Lower leg skin (tissue), 4 donors: ENCODE measurements at regions not wholly inside any gene's neighbourhood (a gene's known extent, or its start where the extent isn't known, plus 50 kb on each side); places are given as distances from the start of the nearest gene placed in this dataset.

Experiments
- DNase-seq, 2 donors: peaks; one replicate each; pipeline ENCODE4 v3.0.0-alpha.2; 2019; ENCODE audit warnings: low spot score in 2 of 2
- H3K4me3 ChIP-seq: fragments of 200-600 bp; sonication (generic); 2 replicates; pipeline ENCODE4 v1.5.1; 2017; ENCODE audit warnings: mild to moderate bottlenecking, low read depth; ENCODE audit not compliant: poor library complexity, severe bottlenecking
- CTCF ChIP-seq, 3 donors: fragments of 450-650 bp; IDR thresholded peaks; one replicate each; pipeline ENCODE4 v1.5.1; 2016; ENCODE audit warnings: antibody characterized with exemption in 3 of 3, mild to moderate bottlenecking in 3 of 3, moderate library complexity in 2 of 3
- POLR2A ChIP-seq, 2 donors: fragments of 450-650 bp; IDR thresholded peaks; one replicate each; pipeline ENCODE4 v1.6.1; 2016 to 2017; ENCODE audit warnings: antibody characterized with exemption in 2 of 2, mild to moderate bottlenecking in 1 of 2, moderate library complexity in 1 of 2
- WGBS, 2 donors: methylation state at CpG; one replicate each; pipeline ENCODE4 v1.1.5; 2018; 5-methylcytosine and 5-hydroxymethylcytosine counted together
- intact Hi-C: fragments of 100-400 bp; cut with DNase I; formaldehyde crosslinking; loops from one replicate; pipeline ENCODE4 v1.15.0; 2023; ENCODE audit warnings: low total_unique reads

GRCh38 chr7:131945957-131946544 lies 389.6 kb upstream of the PODXL start:
- intact Hi-C loops = loop anchor here (5.0 to 10.0 kb wide), 2 partner anchors 309 to 631 kb away; partner anchors contain the start of gene PLXNA4
- DNase-seq = peak in 1 of 2 donors; percentile 36
- no peak for TF ChIP-seq POLR2A (IDR thresholded peaks at IDR 0.05)
- no peak for TF ChIP-seq CTCF (IDR thresholded peaks at IDR 0.05)
- 76 to 78% methylated on average over 13 to 14 of the region's 14 CpGs for WGBS, 2 donors
- no peak overlapping the region for H3K4me3 ChIP-seq

- WGBS, 2 donors = 3 to 7% methylated on average over 22 to 39 of the region's 39 CpGs
- intact Hi-C loops = loop anchor here (5.0 to 10.0 kb wide), 2 partner anchors 309 to 632 kb away; partner anchors contain the start of gene PLXNA4
- no peak overlapping the region for H3K4me3 ChIP-seq
- peak in 1 of 2 donors; percentile 88 for DNase-seq
- TF ChIP-seq CTCF (IDR thresholded peaks at IDR 0.05) (peak in 1 of 3 donors; percentile 42), POLR2A (IDR thresholded peaks at IDR 0.05) (no peak)
These were observed 389.0 kb upstream of the PODXL start for GRCh38 chr7:131945313-131945911.

GRCh38 chr7:131944556-131945069 lies 388.2 kb upstream of the PODXL start:
- intact Hi-C loops = loop anchor here (5.0 to 10.0 kb wide), 2 partner anchors 310 to 633 kb away; partner anchors contain the start of gene PLXNA4
- no peak for DNase-seq
- no peak overlapping the region for H3K4me3 ChIP-seq
- TF ChIP-seq POLR2A (IDR thresholded peaks at IDR 0.05) (no peak), CTCF (IDR thresholded peaks at IDR 0.05) (no peak)
- WGBS, 2 donors = 86 to 91% methylated on average over 8 of the region's 8 CpGs

- 61 to 76% methylated on average over 7 of the region's 7 CpGs for WGBS, 2 donors
- no peak for TF ChIP-seq CTCF (IDR thresholded peaks at IDR 0.05)
- no peak for TF ChIP-seq POLR2A (IDR thresholded peaks at IDR 0.05)
- intact Hi-C loops = loop anchor here (10.0 kb wide), 1 partner anchor 311 kb away; no protein-coding TSS in a partner anchor
- no peak overlapping the region for H3K4me3 ChIP-seq
- DNase-seq = peak in 1 of 2 donors; percentile 56
These were observed 387.2 kb upstream of the PODXL start for GRCh38 chr7:131943646-131944045.

- H3K4me3 ChIP-seq = no peak overlapping the region
- peak in 1 of 2 donors; percentile 45 for DNase-seq
- TF ChIP-seq CTCF (IDR thresholded peaks at IDR 0.05) = no peak
- TF ChIP-seq POLR2A (IDR thresholded peaks at IDR 0.05) = no peak
- 81 to 94% methylated on average over 4 of the region's 4 CpGs for WGBS, 2 donors
- intact Hi-C loops = loop anchor here (10.0 kb wide), 1 partner anchor 312 kb away; no protein-coding TSS in a partner anchor
These were observed 386.8 kb upstream of the PODXL start for GRCh38 chr7:131943211-131943610.
